Endothelial cell of umbilical vein (primary cell): ENCODE measurements at regions not wholly inside any gene's neighbourhood (a gene's known extent, or its start where the extent isn't known, plus 50 kb on each side); places are given as distances from the start of the nearest gene placed in this dataset.

Experiments used
- BruUV-seq: library from RNA; stranded (reverse); fragments of 400-500 nt; replicated peaks from 2 replicates; lab custom pipeline; 2021; lab: Mats Ljungman, UMichigan
- CTCF ChIA-PET: fragments of 300-600, 350-600 bp; sonication (Branson Sonifier 250); formaldehyde crosslinking; loops from one replicate; lab custom pipeline; 2021; ENCODE audit warnings: antibody characterized with exemption, inconsistent platforms; lab: Charles Lee
- POLR2A ChIA-PET: fragments of 300-600, 350-600 bp; sonication (Branson Sonifier 250); formaldehyde crosslinking; loops from one replicate; lab custom pipeline; 2021; ENCODE audit warnings: antibody characterized with exemption, inconsistent platforms; lab: Charles Lee
- DNase-seq: peaks from one replicate; pipeline ENCODE4 v3.0.0-alpha.2; 2011; ENCODE audit warnings: low read depth, low spot score
- FAIRE-seq: peaks from 2 replicates; lab custom pipeline; 2011; peaks lifted over from hg19 to GRCh38; lab: Jason Lieb, UNC
- H2AFZ ChIP-seq: 2 replicates; pipeline ENCODE4 v1.6.0; 2012; ENCODE audit warnings: low read depth, low read length, control low read depth, inconsistent platforms
- H3K27ac ChIP-seq: 2 replicates; pipeline ENCODE4 v1.5.1; 2011; ENCODE audit warnings: low read depth, mild to moderate bottlenecking, control low read depth, low read length, moderate library complexity; ENCODE audit not compliant: insufficient read depth
- H3K27me3 ChIP-seq, 2 experiments: 2 replicates each; pipeline versions ENCODE4 v1.6.0 to v1.6.1; 2011; ENCODE audit warnings: low read length in 2 of 2, mixed read lengths in 1 of 2; ENCODE audit not compliant: control insufficient read depth in 2 of 2, insufficient read depth in 2 of 2
- H3K36me3 ChIP-seq, 2 experiments: 2 replicates in 1 of 2; 3 replicates in 1 of 2; pipeline ENCODE4 v1.5.1; 2011; ENCODE audit warnings: low read length in 2 of 2, mild to moderate bottlenecking in 1 of 2, moderate library complexity in 1 of 2; ENCODE audit not compliant: control insufficient read depth in 2 of 2, insufficient read depth in 2 of 2; ENCODE audit errors: extremely low read depth in 1 of 2
- H3K4me1 ChIP-seq: 3 replicates; pipeline ENCODE4 v1.5.1; 2011; ENCODE audit warnings: mild to moderate bottlenecking, low read length; ENCODE audit not compliant: control insufficient read depth, insufficient read depth; ENCODE audit errors: extremely low read depth
- H3K4me2 ChIP-seq: 2 replicates; pipeline ENCODE4 v1.6.1; 2011; ENCODE audit warnings: low read length, control low read depth, mixed read lengths; ENCODE audit not compliant: insufficient read depth
- H3K4me3 ChIP-seq, 3 experiments: fragments of 200-600 bp in 1 of 3; sonication (generic), shearing (Covaris generic) in 1 of 3; replicated peaks in 1 of 3; 2 replicates each; pipeline ENCODE4 v1.5.1; 2011 to 2016; ENCODE audit warnings: control low read depth in 3 of 3, low read length in 3 of 3, mild to moderate bottlenecking in 2 of 3, inconsistent platforms in 1 of 3, low read depth in 1 of 3, moderate library complexity in 1 of 3; ENCODE audit not compliant: insufficient read depth in 1 of 3
- H3K79me2 ChIP-seq: 2 replicates; pipeline ENCODE4 v1.6.0; 2012; ENCODE audit warnings: low read length, inconsistent platforms; ENCODE audit not compliant: control insufficient read depth, insufficient read depth
- H3K9ac ChIP-seq: replicated peaks from 2 replicates; pipeline ENCODE3; 2011; ENCODE audit warnings: low read length, control low read depth; ENCODE audit not compliant: insufficient read depth; ENCODE audit errors: extremely low read depth
- H3K9me1 ChIP-seq: replicated peaks from 3 replicates; pipeline ENCODE4 v1.6.0; 2011; ENCODE audit warnings: mild to moderate bottlenecking, low read length; ENCODE audit not compliant: control insufficient read depth, insufficient read depth; ENCODE audit errors: extremely low read depth
- H3K9me3 ChIP-seq: replicated peaks from 2 replicates; pipeline ENCODE4 v1.5.1; 2012; ENCODE audit warnings: low read length, inconsistent platforms; ENCODE audit not compliant: control insufficient read depth, insufficient read depth
- H4K20me1 ChIP-seq: replicated peaks from 2 replicates; pipeline ENCODE3; 2011; ENCODE audit warnings: mild to moderate bottlenecking, low read length; ENCODE audit not compliant: control insufficient read depth, insufficient read depth; ENCODE audit errors: extremely low read depth
- CTCF ChIP-seq, 2 donors: IDR thresholded peaks; 1 replicate in 1 of 2; 2 replicates in 1 of 2; pipeline ENCODE4 v1.5.1; 2011; ENCODE audit warnings: low read length in 2 of 2, mild to moderate bottlenecking in 2 of 2, moderate library complexity in 2 of 2, control low read depth in 1 of 2, inconsistent platforms in 1 of 2, low read depth in 1 of 2; ENCODE audit not compliant: insufficient read depth in 1 of 2; ENCODE audit errors: extremely low read depth in 1 of 2
- EZH2 ChIP-seq: IDR thresholded peaks from 2 replicates; pipeline ENCODE4 v1.6.1; 2012; ENCODE audit warnings: borderline replicate concordance, low read depth, mild to moderate bottlenecking, moderate library complexity, low read length, inconsistent platforms; ENCODE audit not compliant: severe bottlenecking
- FOS ChIP-seq: IDR thresholded peaks from 2 replicates; pipeline ENCODE4 v1.6.1; 2011; ENCODE audit warnings: mild to moderate bottlenecking, low read length, moderate library complexity, borderline replicate concordance; ENCODE audit not compliant: insufficient read depth
- GATA2 ChIP-seq: IDR thresholded peaks from 2 replicates; pipeline ENCODE4 v1.7.0; 2011; ENCODE audit warnings: low read depth, mild to moderate bottlenecking, moderate library complexity, mixed read lengths, low read length; ENCODE audit not compliant: insufficient read length, insufficient read depth
- JUN ChIP-seq: IDR thresholded peaks from 2 replicates; pipeline ENCODE4 v1.6.1; 2011; ENCODE audit warnings: borderline replicate concordance, low read depth; ENCODE audit not compliant: insufficient read length, insufficient read depth
- MAX ChIP-seq: IDR thresholded peaks from 2 replicates; pipeline ENCODE4 v1.6.1; 2011; ENCODE audit not compliant: insufficient read depth, insufficient read length
- MYC ChIP-seq: IDR thresholded peaks from one replicate; pipeline ENCODE4 v1.6.1; 2011; ENCODE audit warnings: mild to moderate bottlenecking, low read depth, low read length
- POLR2A ChIP-seq: IDR thresholded peaks from 2 replicates; pipeline ENCODE4 v1.6.1; 2012; ENCODE audit warnings: low read depth, mild to moderate bottlenecking, control low read depth, low read length
- POLR2AphosphoS5 ChIP-seq: IDR thresholded peaks from 2 replicates; pipeline ENCODE4 v1.6.1; 2012; ENCODE audit warnings: low read depth, mild to moderate bottlenecking, control low read depth, low read length, moderate library complexity; ENCODE audit not compliant: insufficient read depth
- dilution Hi-C: fragments of 300-500 bp; cut with MboI; formaldehyde crosslinking; loops from one replicate; pipeline ENCODE4 v1.15.0; 2019; ENCODE audit warnings: low sequenced_read_pairs; ENCODE audit not compliant: extremely low pct_ligation_motif_present
- intact Hi-C: fragments of 100-400 bp; cut with micrococcal nuclease; formaldehyde crosslinking; loops from one replicate; pipeline ENCODE4 v1.10.0; 2022

GRCh38 chr15:62533687-62534086 is 368.6 kb upstream of the C2CD4B start:
- FAIRE-seq, result no peak
- no peaks in the 10 kb centered on the region for H3K27me3 ChIP-seq
- dilution Hi-C loops, result no loop called here
- no peak for DNase-seq
- H3K9ac ChIP-seq, result no peak overlapping the region
- BruUV-seq, result no TSS peak
- no peak overlapping the region for H2AFZ ChIP-seq
- POLR2A ChIA-PET, result no interaction called here
- no peaks in the 10 kb centered on the region for H3K9me1 ChIP-seq
- CTCF ChIA-PET, result no interaction called here
- TF ChIP-seq CTCF (IDR thresholded peaks at IDR 0.05; ENCODE audit: extremely low read depth in 1 of 2, insufficient read depth in 1 of 2, low read depth in 1 of 2, low read length in 2 of 2) (no peak), JUN (no peak), MYC (no peak), FOS (no peak), EZH2 (no peak), POLR2A (no peak), MAX (no peak), POLR2AphosphoS5 (no peak), GATA2 (no peak)
- H3K4me2 ChIP-seq, result no peak overlapping the region
- no peaks in the 10 kb centered on the region for H3K9me3 ChIP-seq
- H4K20me1 ChIP-seq, result no peaks in the 10 kb centered on the region
- no peak overlapping the region for H3K27ac ChIP-seq
- no peaks in the 10 kb centered on the region for H3K36me3 ChIP-seq
- no peaks in the 10 kb centered on the region for H3K4me1 ChIP-seq
- H3K79me2 ChIP-seq, result no peaks in the 10 kb centered on the region
- intact Hi-C loops, result no loop called here
- no peak overlapping the region for H3K4me3 ChIP-seq
